HepG2 (cell line): ENCODE measurements at regions not wholly inside any gene's neighbourhood (a gene's known extent, or its start where the extent isn't known, plus 50 kb on each side); places are given as distances from the start of the nearest gene placed in this dataset.
A peak's percentile ranks its signal among the peaks of the same experiment; 100 is the strongest.

Experiments
- CC2D1A ChIP-seq: sonication (generic); formaldehyde crosslinking; IDR thresholded peaks from 2 replicates; pipeline ENCODE4 v1.8.1; 2023; ENCODE audit warnings: mild to moderate bottlenecking, missing genetic modification reagents
- CHD4 ChIP-seq: fragments of 200-600 bp; sonication (generic); IDR thresholded peaks from 2 replicates; pipeline ENCODE4 v1.7.0; 2017; ENCODE audit warnings: mild to moderate bottlenecking, low read length, borderline replicate concordance
- EED ChIP-seq: sonication (generic); formaldehyde crosslinking; IDR thresholded peaks from 2 replicates; pipeline ENCODE4 v1.5.0; 2020; ENCODE audit warnings: mild to moderate bottlenecking, missing genetic modification reagents
- ERF ChIP-seq: IDR thresholded peaks from 2 replicates; pipeline ENCODE4 v1.6.1; 2018; ENCODE audit warnings: missing biosample characterization, missing genetic modification reagents
- KDM4B ChIP-seq: sonication (generic); formaldehyde crosslinking; IDR thresholded peaks from 2 replicates; pipeline ENCODE4 v1.4.0; 2020; ENCODE audit warnings: missing genetic modification reagents
- NKX3-1 ChIP-seq: sonication (generic); formaldehyde crosslinking; IDR thresholded peaks from 2 replicates; pipeline ENCODE4 v1.5.0; 2020; ENCODE audit warnings: missing genetic modification reagents
- PCBP2 ChIP-seq: fragments of 200-400 bp; formaldehyde crosslinking; optimal IDR thresholded peaks from 2 replicates; pipeline ENCODE3; 2018; ENCODE audit warnings: low read length, low read depth; ENCODE audit not compliant: poor library complexity, severe bottlenecking
- SMARCC2 ChIP-seq: fragments of 450-650 bp; IDR thresholded peaks from 2 replicates; pipeline ENCODE4 v1.6.1; 2017; ENCODE audit warnings: antibody characterized with exemption, mild to moderate bottlenecking
- SP5 ChIP-seq: IDR thresholded peaks from 2 replicates; pipeline ENCODE4 v1.6.1; 2016; ENCODE audit warnings: low read depth, borderline replicate concordance
- TAF15 ChIP-seq: fragments of 200-400 bp; formaldehyde crosslinking; IDR thresholded peaks from one replicate; pipeline ENCODE4 v1.6.1; 2018; ENCODE audit warnings: mild to moderate bottlenecking, low read depth, low read length; ENCODE audit not compliant: poor library complexity, severe bottlenecking
- YEATS4 ChIP-seq: sonication (generic); formaldehyde crosslinking; IDR thresholded peaks from 2 replicates; pipeline ENCODE4 v1.4.0; 2020; ENCODE audit warnings: missing genetic modification reagents, borderline replicate concordance
- ZNF224 ChIP-seq: sonication (generic); formaldehyde crosslinking; IDR thresholded peaks from 2 replicates; pipeline ENCODE4 v1.5.0; 2020; ENCODE audit warnings: mild to moderate bottlenecking, missing genetic modification reagents
- ZNF33A ChIP-seq: sonication (generic); formaldehyde crosslinking; IDR thresholded peaks from 2 replicates; pipeline ENCODE4 v1.5.1; 2020; ENCODE audit warnings: missing genetic modification reagents, mild to moderate bottlenecking, moderate library complexity, borderline replicate concordance
- ZNF501 ChIP-seq: sonication (generic); formaldehyde crosslinking; IDR thresholded peaks from 2 replicates; pipeline ENCODE4 v1.5.1; 2020; ENCODE audit warnings: mild to moderate bottlenecking, moderate library complexity, missing genetic modification reagents
- ZNF547 ChIP-seq: sonication (generic); formaldehyde crosslinking; IDR thresholded peaks from 2 replicates; pipeline ENCODE4 v1.5.1; 2020; ENCODE audit warnings: mild to moderate bottlenecking, missing genetic modification reagents
- ZNF550 ChIP-seq: sonication (generic); formaldehyde crosslinking; IDR thresholded peaks from 2 replicates; pipeline ENCODE4 v1.4.0; 2020; ENCODE audit warnings: mild to moderate bottlenecking, missing genetic modification reagents, borderline replicate concordance
- ZNF589 ChIP-seq: sonication (generic); formaldehyde crosslinking; conservative IDR thresholded peaks from 2 replicates; pipeline ENCODE4 v1.8.0; 2022; ENCODE audit warnings: mild to moderate bottlenecking, moderate library complexity, missing genetic modification reagents
- ZNF746 ChIP-seq: sonication (generic); formaldehyde crosslinking; IDR thresholded peaks from 2 replicates; pipeline ENCODE4 v1.8.0; 2022; ENCODE audit warnings: mild to moderate bottlenecking, missing genetic modification reagents
- ZNF75D ChIP-seq: sonication (generic); formaldehyde crosslinking; IDR thresholded peaks from 2 replicates; pipeline ENCODE4 v1.8.1; 2023; ENCODE audit warnings: missing genetic modification reagents, mild to moderate bottlenecking, borderline replicate concordance
- ZNF773 ChIP-seq: sonication (generic); formaldehyde crosslinking; IDR thresholded peaks from 2 replicates; pipeline ENCODE4 v1.4.0; 2020; ENCODE audit warnings: missing genetic modification reagents, borderline replicate concordance
- ZNF777 ChIP-seq: sonication (generic); formaldehyde crosslinking; IDR thresholded peaks from 2 replicates; pipeline ENCODE4 v1.4.0; 2020; ENCODE audit warnings: missing genetic modification reagents
- ZNF850 ChIP-seq: sonication (generic); formaldehyde crosslinking; conservative IDR thresholded peaks from 2 replicates; pipeline ENCODE4 v1.9.0; 2021; ENCODE audit warnings: mild to moderate bottlenecking, missing genetic modification reagents
- ZNF883 ChIP-seq: sonication (generic); formaldehyde crosslinking; IDR thresholded peaks from 2 replicates; pipeline ENCODE4 v1.5.1; 2020; ENCODE audit warnings: mild to moderate bottlenecking, missing genetic modification reagents; ENCODE audit errors: not compliant biosample characterization
- ZSCAN12 ChIP-seq: sonication (generic); formaldehyde crosslinking; IDR thresholded peaks from 2 replicates; pipeline ENCODE4 v1.9.0; 2021; ENCODE audit warnings: mild to moderate bottlenecking, missing genetic modification reagents
- ZSCAN30 ChIP-seq: sonication (generic); formaldehyde crosslinking; IDR thresholded peaks from 2 replicates; pipeline ENCODE4 v1.5.0; 2020; ENCODE audit warnings: mild to moderate bottlenecking, missing genetic modification reagents
- TF ChIP-seq, protein P1 (sequence below): sonication (generic); formaldehyde crosslinking; IDR thresholded peaks from 2 replicates; pipeline ENCODE4 v1.4.0; 2020; ENCODE audit warnings: mild to moderate bottlenecking, missing genetic modification reagents
- TF ChIP-seq, protein P2 (sequence below): sonication (generic); formaldehyde crosslinking; IDR thresholded peaks from 2 replicates; pipeline ENCODE4 v1.8.0; 2022; ENCODE audit warnings: mild to moderate bottlenecking, missing genetic modification reagents; ENCODE audit not compliant: insufficient replicate concordance
- TF ChIP-seq, protein P3 (sequence below): sonication (generic); formaldehyde crosslinking; IDR thresholded peaks from 2 replicates; pipeline ENCODE4 v1.4.0; 2020; ENCODE audit warnings: missing genetic modification reagents

DNA sequence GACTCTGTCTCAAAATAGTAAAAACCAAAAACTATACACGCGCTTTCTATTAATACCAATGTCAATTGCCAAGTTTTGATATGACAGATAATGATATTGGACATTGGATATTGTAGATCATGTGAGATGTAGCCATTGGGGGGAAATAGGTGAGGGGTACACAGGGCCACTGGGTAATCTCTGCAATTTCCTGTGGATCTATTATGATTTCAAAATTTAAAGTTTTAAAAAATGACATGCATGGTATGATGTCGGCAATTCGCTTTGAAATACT, 266.0 kb downstream of the PARN start (continued):
- TF ChIP-seq, protein P1, sequence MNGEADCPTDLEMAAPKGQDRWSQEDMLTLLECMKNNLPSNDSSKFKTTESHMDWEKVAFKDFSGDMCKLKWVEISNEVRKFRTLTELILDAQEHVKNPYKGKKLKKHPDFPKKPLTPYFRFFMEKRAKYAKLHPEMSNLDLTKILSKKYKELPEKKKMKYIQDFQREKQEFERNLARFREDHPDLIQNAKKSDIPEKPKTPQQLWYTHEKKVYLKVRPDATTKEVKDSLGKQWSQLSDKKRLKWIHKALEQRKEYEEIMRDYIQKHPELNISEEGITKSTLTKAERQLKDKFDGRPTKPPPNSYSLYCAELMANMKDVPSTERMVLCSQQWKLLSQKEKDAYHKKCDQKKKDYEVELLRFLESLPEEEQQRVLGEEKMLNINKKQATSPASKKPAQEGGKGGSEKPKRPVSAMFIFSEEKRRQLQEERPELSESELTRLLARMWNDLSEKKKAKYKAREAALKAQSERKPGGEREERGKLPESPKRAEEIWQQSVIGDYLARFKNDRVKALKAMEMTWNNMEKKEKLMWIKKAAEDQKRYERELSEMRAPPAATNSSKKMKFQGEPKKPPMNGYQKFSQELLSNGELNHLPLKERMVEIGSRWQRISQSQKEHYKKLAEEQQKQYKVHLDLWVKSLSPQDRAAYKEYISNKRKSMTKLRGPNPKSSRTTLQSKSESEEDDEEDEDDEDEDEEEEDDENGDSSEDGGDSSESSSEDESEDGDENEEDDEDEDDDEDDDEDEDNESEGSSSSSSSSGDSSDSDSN (CRISPR knock-in tag) = no peak
- TF ChIP-seq ZSCAN12 = no peak
- TF ChIP-seq YEATS4 = no peak
- 0 out of 2 replicates have a peak, but pooled peaks have one; percentile 19 for TF ChIP-seq ZSCAN30
- TF ChIP-seq ZNF501 (CRISPR knock-in tag) = 0 out of 2 replicates have a peak, but pooled peaks have one; percentile 2
- TF ChIP-seq ZNF589 (CRISPR knock-in tag) = no peak
- no peak for TF ChIP-seq ZNF75D
- TF ChIP-seq TAF15 = no peak
- no peak for TF ChIP-seq SP5
- TF ChIP-seq ZNF773 (CRISPR knock-in tag) = no peak
- TF ChIP-seq SMARCC2 = 0 out of 2 replicates have a peak, but pooled peaks have one; percentile 11
- TF ChIP-seq, protein P2, sequence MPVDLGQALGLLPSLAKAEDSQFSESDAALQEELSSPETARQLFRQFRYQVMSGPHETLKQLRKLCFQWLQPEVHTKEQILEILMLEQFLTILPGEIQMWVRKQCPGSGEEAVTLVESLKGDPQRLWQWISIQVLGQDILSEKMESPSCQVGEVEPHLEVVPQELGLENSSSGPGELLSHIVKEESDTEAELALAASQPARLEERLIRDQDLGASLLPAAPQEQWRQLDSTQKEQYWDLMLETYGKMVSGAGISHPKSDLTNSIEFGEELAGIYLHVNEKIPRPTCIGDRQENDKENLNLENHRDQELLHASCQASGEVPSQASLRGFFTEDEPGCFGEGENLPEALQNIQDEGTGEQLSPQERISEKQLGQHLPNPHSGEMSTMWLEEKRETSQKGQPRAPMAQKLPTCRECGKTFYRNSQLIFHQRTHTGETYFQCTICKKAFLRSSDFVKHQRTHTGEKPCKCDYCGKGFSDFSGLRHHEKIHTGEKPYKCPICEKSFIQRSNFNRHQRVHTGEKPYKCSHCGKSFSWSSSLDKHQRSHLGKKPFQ (CRISPR knock-in tag) = peak; percentile 29
- 0 out of 2 replicates have a peak, but pooled peaks have one; percentile 51 for TF ChIP-seq ZNF33A (CRISPR knock-in tag)
- TF ChIP-seq, protein P3, sequence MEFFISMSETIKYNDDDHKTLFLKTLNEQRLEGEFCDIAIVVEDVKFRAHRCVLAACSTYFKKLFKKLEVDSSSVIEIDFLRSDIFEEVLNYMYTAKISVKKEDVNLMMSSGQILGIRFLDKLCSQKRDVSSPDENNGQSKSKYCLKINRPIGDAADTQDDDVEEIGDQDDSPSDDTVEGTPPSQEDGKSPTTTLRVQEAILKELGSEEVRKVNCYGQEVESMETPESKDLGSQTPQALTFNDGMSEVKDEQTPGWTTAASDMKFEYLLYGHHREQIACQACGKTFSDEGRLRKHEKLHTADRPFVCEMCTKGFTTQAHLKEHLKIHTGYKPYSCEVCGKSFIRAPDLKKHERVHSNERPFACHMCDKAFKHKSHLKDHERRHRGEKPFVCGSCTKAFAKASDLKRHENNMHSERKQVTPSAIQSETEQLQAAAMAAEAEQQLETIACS (CRISPR knock-in tag) = no peak
- no peak for TF ChIP-seq NKX3-1
- no peak for TF ChIP-seq ZNF550 (CRISPR knock-in tag)
- TF ChIP-seq EED (CRISPR knock-in tag) = no peak
- TF ChIP-seq ZNF883 (CRISPR knock-in tag) = no peak
- peak; percentile 67; the same call in 1 of the 2 replicates for TF ChIP-seq CHD4
- TF ChIP-seq ZNF777 (CRISPR knock-in tag) = no peak
- 0 out of 2 replicates have a peak, but pooled peaks have one; percentile 5 for TF ChIP-seq ZNF850
- TF ChIP-seq ERF (CRISPR knock-in tag) = no peak
- no peak for TF ChIP-seq ZNF746
- no peak for TF ChIP-seq ZNF224 (CRISPR knock-in tag)
- TF ChIP-seq KDM4B (CRISPR knock-in tag) = no peak
- TF ChIP-seq PCBP2 = no peak
- 0 out of 2 replicates have a peak, but pooled peaks have one; percentile 67 for TF ChIP-seq CC2D1A (CRISPR knock-in tag)
- TF ChIP-seq ZNF547 (CRISPR knock-in tag) = no peak
